Ectodermal cell (in vitro differentiated cells): ENCODE measurements at regions not wholly inside any gene's neighbourhood (a gene's known extent, or its start where the extent isn't known, plus 50 kb on each side); places are given as distances from the start of the nearest gene placed in this dataset.

Experiments used
- H3K27ac ChIP-seq: 2 replicates; pipeline ENCODE4 v1.7.0; 2013; ENCODE audit warnings: mild to moderate bottlenecking, low read depth, low read length; ENCODE audit not compliant: insufficient read depth, poor library complexity, severe bottlenecking
- H3K27me3 ChIP-seq: 2 replicates; pipeline ENCODE4 v1.7.0; 2013; ENCODE audit warnings: mild to moderate bottlenecking, low read length; ENCODE audit not compliant: insufficient read depth, control insufficient read depth, poor library complexity, severe bottlenecking
- H3K36me3 ChIP-seq: one replicate; pipeline ENCODE4 v1.7.0; 2013; ENCODE audit warnings: low read length; ENCODE audit not compliant: control insufficient read depth, insufficient read depth
- H3K4me1 ChIP-seq: one replicate; pipeline ENCODE4 v1.7.0; 2013; ENCODE audit warnings: low read length; ENCODE audit not compliant: control insufficient read depth, insufficient read depth
- H3K4me3 ChIP-seq: 2 replicates; pipeline ENCODE4 v1.7.0; 2013; ENCODE audit warnings: low read depth, low read length, control low read depth; ENCODE audit not compliant: insufficient read depth
- H3K9me3 ChIP-seq: 2 replicates; pipeline ENCODE4 v1.7.0; 2013; ENCODE audit warnings: mild to moderate bottlenecking, low read length, moderate library complexity; ENCODE audit not compliant: control insufficient read depth
- WGBS, 2 experiments: methylation state at CpG; one replicate each; pipeline ENCODE4 v1.1.7; 2013; ENCODE audit warnings: missing lambda C conversion rate in 2 of 2; 5-methylcytosine and 5-hydroxymethylcytosine counted together

- H3K9me3 ChIP-seq, result no peaks in the 10 kb centered on the region
- H3K4me3 ChIP-seq, result no peak overlapping the region
- H3K36me3 ChIP-seq, result no peaks in the 10 kb centered on the region
- 70% methylated on average over 4 of the region's 4 CpGs for WGBS, 2 experiments
- H3K27ac ChIP-seq, result no peak overlapping the region
- H3K27me3 ChIP-seq, result no peaks in the 10 kb centered on the region
- H3K4me1 ChIP-seq, result peaks cover 19% of the 10 kb centered on the region
These were observed 55.8 kb upstream of the SLC6A6 start for GRCh38 chr3:14346642-14347041.

DNA sequence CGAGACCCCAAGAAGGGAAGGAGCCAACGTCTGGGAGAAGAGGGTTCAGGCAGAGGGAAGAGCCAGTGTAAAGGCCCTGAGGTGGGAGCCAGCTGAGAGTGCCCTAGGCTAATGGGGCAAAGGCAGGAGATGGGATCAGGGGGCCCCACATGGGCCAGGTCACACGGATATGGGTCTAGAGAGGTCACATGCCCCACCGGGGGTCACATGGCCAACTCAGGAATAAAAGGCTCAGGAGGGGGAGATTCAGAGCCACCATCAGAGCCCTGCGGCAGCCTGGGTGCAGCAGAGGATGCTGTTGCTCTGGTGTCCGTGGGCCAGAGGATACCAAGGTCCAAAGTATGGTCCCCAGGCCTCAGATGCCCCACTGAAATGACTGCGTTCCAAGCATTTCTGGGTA is 55.3 kb upstream of the SLC6A6 start:
- Histone ChIP-seq H3K4me1 (peaks cover 19% of the 10 kb centered on the region), H3K36me3 (no peaks in the 10 kb centered on the region), H3K4me3 (no peak overlapping the region), H3K9me3 (no peaks in the 10 kb centered on the region), H3K27me3 (no peaks in the 10 kb centered on the region), H3K27ac (no peak overlapping the region)
- WGBS, 2 experiments, result 87 to 89% methylated on average over 7 of the region's 7 CpGs

DNA sequence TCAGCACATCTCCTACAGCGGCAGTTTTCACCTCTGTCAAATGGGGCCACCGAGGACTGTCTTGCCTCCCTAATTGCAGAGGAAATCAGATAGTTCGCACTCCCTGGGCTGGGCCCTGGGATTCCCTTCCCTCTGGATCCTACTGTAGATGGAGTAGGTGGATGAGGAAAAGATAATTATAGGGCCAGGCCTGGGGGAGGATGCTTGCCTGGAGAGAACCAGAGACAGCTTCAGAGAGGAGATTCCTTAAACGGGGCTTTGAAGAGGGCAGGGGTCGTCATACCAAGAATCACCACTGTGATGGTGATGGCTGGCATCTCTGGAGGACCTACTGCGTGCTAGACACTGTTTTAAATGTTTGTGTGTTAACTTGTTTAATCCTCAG is 50.8 kb upstream of the SLC6A6 start:
- no peaks in the 10 kb centered on the region for H3K27me3 ChIP-seq
- H3K4me1 ChIP-seq, result peaks cover 6% of the 10 kb centered on the region
- no peak overlapping the region for H3K27ac ChIP-seq
- H3K9me3 ChIP-seq, result no peaks in the 10 kb centered on the region
- WGBS, 2 experiments, result 79% methylated on average over 6 of the region's 6 CpGs
- H3K4me3 ChIP-seq, result no peak overlapping the region
- H3K36me3 ChIP-seq, result no peaks in the 10 kb centered on the region

DNA sequence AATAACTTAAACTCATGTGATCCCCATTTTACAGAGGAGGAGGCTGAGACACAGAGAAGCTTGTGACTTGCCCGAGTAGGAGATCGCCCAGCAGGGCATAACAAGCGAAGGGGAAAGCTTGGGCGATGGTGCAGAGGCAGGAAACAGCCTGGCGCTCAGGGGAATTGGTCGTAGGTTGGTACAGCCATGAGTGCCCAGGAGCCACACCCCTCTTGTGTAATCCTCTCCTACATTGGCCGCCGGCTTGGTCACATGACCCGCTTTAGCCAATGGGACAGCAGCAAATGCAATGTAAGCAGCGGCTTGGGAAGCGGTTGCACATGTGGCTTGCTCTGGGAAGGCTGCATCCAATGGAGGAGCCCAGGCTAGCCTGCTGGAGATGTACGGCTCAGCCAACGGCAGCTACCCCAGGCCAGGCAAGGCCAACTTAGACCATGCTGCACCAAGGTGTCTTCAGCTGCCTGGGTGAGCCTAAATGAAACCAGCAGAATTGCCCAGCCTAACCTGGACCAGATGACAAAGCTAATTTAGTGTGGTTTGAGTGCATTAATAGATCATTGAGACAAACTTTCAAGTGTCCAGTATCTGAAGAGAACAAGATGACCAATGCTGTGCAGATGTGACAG is 50.3 kb upstream of the SLC6A6 start:
- H3K4me3 ChIP-seq, result no peak overlapping the region
- peaks cover 6% of the 10 kb centered on the region for H3K4me1 ChIP-seq
- H3K27ac ChIP-seq, result no peak overlapping the region
- H3K9me3 ChIP-seq, result no peaks in the 10 kb centered on the region
- H3K27me3 ChIP-seq, result no peaks in the 10 kb centered on the region
- WGBS, 2 experiments, result 82 to 84% methylated on average over 13 of the region's 13 CpGs
- no peaks in the 10 kb centered on the region for H3K36me3 ChIP-seq
